ENCODE measurements at regions not wholly inside any gene's neighbourhood (a gene's known extent, or its start where the extent isn't known, plus 50 kb on each side); places are given as distances from the start of the nearest gene placed in this dataset.
"Not testable (repeated sequence)": the region's sequence is repeated elsewhere in the genome, so short reads cannot be mapped to it uniquely, and the experiment has no call there.

DNA sequence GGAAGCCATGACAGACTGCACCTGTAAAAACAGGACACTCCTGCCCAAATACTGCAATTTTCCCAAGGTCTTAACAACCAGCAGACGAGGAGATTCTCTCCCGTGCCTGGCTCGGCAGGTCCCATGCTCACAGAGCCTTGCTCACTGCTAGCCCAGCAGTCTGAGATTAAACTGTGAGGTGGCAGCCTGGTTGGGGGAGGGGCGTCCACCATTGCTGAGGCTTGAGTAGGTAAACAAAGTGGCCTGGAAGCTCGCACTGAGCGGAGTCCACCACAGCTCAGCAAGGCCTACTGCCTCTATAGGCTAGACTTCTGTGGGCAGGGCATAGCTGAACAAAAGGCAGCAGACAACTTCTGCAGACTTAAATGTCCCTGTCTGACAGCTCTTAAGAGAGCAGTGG, 80.3 kb downstream of the ANXA5 start:
- H3K36me3 ChIP-seq (ENCODE audit: control insufficient read depth in 2 of 3, insufficient read depth in 3 of 3, low read length in 3 of 3); H3K9me3 ChIP-seq (ENCODE audit: control insufficient read depth in 2 of 3, low read length in 3 of 3); H3K27ac Mint-ChIP-seq; CTCF ChIA-PET; POLR2A ChIA-PET; H3K27me3 ChIP-seq (ENCODE audit: control insufficient read depth in 2 of 2, insufficient read depth in 2 of 2, low read length in 2 of 2); H3K27ac ChIP-seq (ENCODE audit: low read depth, low read length); H3K4me1 ChIP-seq (ENCODE audit: control insufficient read depth in 2 of 2, insufficient read depth in 2 of 2, low read length in 2 of 2); H3K4me3 ChIP-seq (ENCODE audit: low read length); intact Hi-C loops (cut with micrococcal nuclease); H3K4me3 Mint-ChIP-seq; H3K9me3 Mint-ChIP-seq; DNase-seq; H3K36me3 Mint-ChIP-seq; H3K4me1 Mint-ChIP-seq; ATAC-seq: not testable (repeated sequence)
- H3K27me3 Mint-ChIP-seq: peaks cover 13 to 28% (median 20%) of the 10 kb centered on the region in 5 donors

- ChIA-PET CTCF (no interaction called here), POLR2A (interaction anchor here (0.5 kb wide), 1 partner anchor 110 kb away, joined by 3 read pairs; no protein-coding TSS in a partner anchor)
- Mint-ChIP-seq H3K36me3 (no peaks in the 10 kb centered on the region), H3K4me1 (no peaks in the 10 kb centered on the region), H3K9me3 (peaks cover 0 to 2% (median 0%) of the 10 kb centered on the region in 11 donors), H3K4me3 (no peak overlapping the region), H3K27ac (no peak overlapping the region), H3K27me3 (peaks cover 19 to 35% (median 21%) of the 10 kb centered on the region in 5 donors)
- DNase-seq (no peak), ATAC-seq (peak; percentile 49)
- H3K4me1 ChIP-seq (ENCODE audit: control insufficient read depth in 2 of 2, insufficient read depth in 2 of 2, low read length in 2 of 2): no peaks in the 10 kb centered on the region
- H3K27ac ChIP-seq (ENCODE audit: low read depth, low read length): no peak overlapping the region
- no peaks in the 10 kb centered on the region for H3K9me3 ChIP-seq (ENCODE audit: control insufficient read depth in 2 of 3, low read length in 3 of 3)
- no peaks in the 10 kb centered on the region for H3K36me3 ChIP-seq (ENCODE audit: control insufficient read depth in 2 of 3, insufficient read depth in 3 of 3, low read length in 3 of 3)
- H3K27me3 ChIP-seq (ENCODE audit: control insufficient read depth in 2 of 2, insufficient read depth in 2 of 2, low read length in 2 of 2): no peaks in the 10 kb centered on the region
- intact Hi-C loops (cut with micrococcal nuclease): no loop called here
- no peak overlapping the region for H3K4me3 ChIP-seq (ENCODE audit: low read length)
These were observed 82.7 kb downstream of the ANXA5 start for GRCh38 chr4:121614101-121614500.

DNA sequence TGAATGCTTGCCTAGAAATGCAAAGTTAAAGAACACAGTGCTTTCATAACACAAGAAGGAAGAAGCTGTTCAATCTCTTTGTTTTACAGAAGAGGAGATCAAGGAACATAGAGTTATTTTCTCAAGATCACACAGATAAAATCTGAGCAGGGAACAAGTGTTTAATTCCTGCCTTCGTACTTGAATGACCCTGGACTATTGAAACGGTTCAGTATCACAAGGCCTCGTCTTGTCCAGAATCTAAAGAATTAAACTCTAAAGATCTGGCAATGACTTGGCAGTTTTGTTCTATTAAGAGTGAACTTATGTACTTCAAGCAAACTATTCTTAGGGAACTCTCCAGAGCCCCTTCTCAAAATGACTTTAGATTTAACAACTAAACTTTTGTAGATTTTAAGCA, 97.7 kb downstream of the ANXA5 start:
- ATAC-seq (no peak), DNase-seq (no peak)
- Mint-ChIP-seq H3K27me3 (peaks cover 0 to 24% (median 19%) of the 10 kb centered on the region in 5 donors), H3K4me1 (no peaks in the 10 kb centered on the region), H3K4me3 (no peak overlapping the region), H3K36me3 (no peaks in the 10 kb centered on the region), H3K9me3 (no peaks in the 10 kb centered on the region), H3K27ac (no peak overlapping the region)
- CTCF ChIA-PET: no interaction called here
- no peak overlapping the region for H3K4me3 ChIP-seq (ENCODE audit: low read length)
- H3K27me3 ChIP-seq (ENCODE audit: control insufficient read depth in 2 of 2, insufficient read depth in 2 of 2, low read length in 2 of 2): no peaks in the 10 kb centered on the region
- H3K36me3 ChIP-seq (ENCODE audit: control insufficient read depth in 2 of 3, insufficient read depth in 3 of 3, low read length in 3 of 3): no peaks in the 10 kb centered on the region
- intact Hi-C loops (cut with micrococcal nuclease): no loop called here
- POLR2A ChIA-PET: no interaction called here
- no peak overlapping the region for H3K27ac ChIP-seq (ENCODE audit: low read depth, low read length)
- no peaks in the 10 kb centered on the region for H3K4me1 ChIP-seq (ENCODE audit: control insufficient read depth in 2 of 2, insufficient read depth in 2 of 2, low read length in 2 of 2)
- no peaks in the 10 kb centered on the region for H3K9me3 ChIP-seq (ENCODE audit: control insufficient read depth in 2 of 3, low read length in 3 of 3)

- ATAC-seq: no peak
- no peaks in the 10 kb centered on the region for H3K27me3 ChIP-seq (ENCODE audit: control insufficient read depth in 2 of 2, insufficient read depth in 2 of 2, low read length in 2 of 2)
- no peak overlapping the region for H3K4me3 ChIP-seq (ENCODE audit: low read length)
- H3K27ac ChIP-seq (ENCODE audit: low read depth, low read length): no peak overlapping the region
- no peaks in the 10 kb centered on the region for H3K4me1 ChIP-seq (ENCODE audit: control insufficient read depth in 2 of 2, insufficient read depth in 2 of 2, low read length in 2 of 2)
- POLR2A ChIA-PET: no interaction called here
- Mint-ChIP-seq H3K27ac (no peak overlapping the region), H3K9me3 (no peaks in the 10 kb centered on the region), H3K36me3 (no peaks in the 10 kb centered on the region), H3K4me1 (no peaks in the 10 kb centered on the region), H3K4me3 (no peak overlapping the region), H3K27me3 (peaks cover 0 to 20% (median 18%) of the 10 kb centered on the region in 5 donors)
- no peak for DNase-seq
- H3K36me3 ChIP-seq (ENCODE audit: control insufficient read depth in 2 of 3, insufficient read depth in 3 of 3, low read length in 3 of 3): no peaks in the 10 kb centered on the region
- H3K9me3 ChIP-seq (ENCODE audit: control insufficient read depth in 2 of 3, low read length in 3 of 3): no peaks in the 10 kb centered on the region
- CTCF ChIA-PET: no interaction called here
- intact Hi-C loops (cut with micrococcal nuclease): no loop called here
These were observed 99.3 kb downstream of the ANXA5 start for GRCh38 chr4:121597346-121597934.

GRCh38 chr4:121594796-121595526, 101.8 kb downstream of the ANXA5 start:
- Mint-ChIP-seq H3K4me1 (no peaks in the 10 kb centered on the region), H3K4me3 (no peak overlapping the region), H3K36me3 (no peaks in the 10 kb centered on the region), H3K27ac (no peak overlapping the region), H3K9me3 (peaks cover 0 to 2% (median 0%) of the 10 kb centered on the region in 11 donors), H3K27me3 (peaks cover 0 to 17% (median 13%) of the 10 kb centered on the region in 5 donors)
- no peaks in the 10 kb centered on the region for H3K4me1 ChIP-seq (ENCODE audit: control insufficient read depth in 2 of 2, insufficient read depth in 2 of 2, low read length in 2 of 2)
- H3K9me3 ChIP-seq (ENCODE audit: control insufficient read depth in 2 of 3, low read length in 3 of 3): no peaks in the 10 kb centered on the region
- no peak for ATAC-seq
- H3K27me3 ChIP-seq (ENCODE audit: control insufficient read depth in 2 of 2, insufficient read depth in 2 of 2, low read length in 2 of 2): no peaks in the 10 kb centered on the region
- intact Hi-C loops (cut with micrococcal nuclease): no loop called here
- ChIA-PET POLR2A (no interaction called here), CTCF (no interaction called here)
- H3K36me3 ChIP-seq (ENCODE audit: control insufficient read depth in 2 of 3, insufficient read depth in 3 of 3, low read length in 3 of 3): no peaks in the 10 kb centered on the region
- no peak overlapping the region for H3K4me3 ChIP-seq (ENCODE audit: low read length)
- DNase-seq: no peak
- no peak overlapping the region for H3K27ac ChIP-seq (ENCODE audit: low read depth, low read length)

GRCh38 chr4:121593760-121594159, 103.0 kb downstream of the ANXA5 start:
- intact Hi-C loops (cut with micrococcal nuclease): no loop called here
- Histone ChIP-seq H3K9me3 (ENCODE audit: control insufficient read depth in 2 of 3, low read length in 3 of 3) (no peaks in the 10 kb centered on the region), H3K36me3 (ENCODE audit: control insufficient read depth in 2 of 3, insufficient read depth in 3 of 3, low read length in 3 of 3) (no peaks in the 10 kb centered on the region), H3K4me3 (ENCODE audit: low read length) (no peak overlapping the region), H3K4me1 (ENCODE audit: control insufficient read depth in 2 of 2, insufficient read depth in 2 of 2, low read length in 2 of 2) (no peaks in the 10 kb centered on the region), H3K27me3 (ENCODE audit: control insufficient read depth in 2 of 2, insufficient read depth in 2 of 2, low read length in 2 of 2) (no peaks in the 10 kb centered on the region), H3K27ac (ENCODE audit: low read depth, low read length) (no peak overlapping the region)
- H3K27ac Mint-ChIP-seq: no peak overlapping the region
- ChIA-PET POLR2A (no interaction called here), CTCF (no interaction called here)
- DNase-seq: no peak
- peaks cover 3 to 27% (median 13%) of the 10 kb centered on the region in 5 donors for H3K27me3 Mint-ChIP-seq
- H3K36me3 Mint-ChIP-seq: no peaks in the 10 kb centered on the region
- H3K4me3 Mint-ChIP-seq: no peak overlapping the region
- no peak for ATAC-seq
- H3K4me1 Mint-ChIP-seq: no peaks in the 10 kb centered on the region
- H3K9me3 Mint-ChIP-seq: peaks cover 0 to 2% (median 0%) of the 10 kb centered on the region in 11 donors

- H3K27ac ChIP-seq (ENCODE audit: low read depth, low read length); H3K27me3 ChIP-seq (ENCODE audit: control insufficient read depth in 2 of 2, insufficient read depth in 2 of 2, low read length in 2 of 2); H3K4me1 Mint-ChIP-seq; H3K9me3 ChIP-seq (ENCODE audit: control insufficient read depth in 2 of 3, low read length in 3 of 3); ATAC-seq; H3K4me3 Mint-ChIP-seq; H3K4me1 ChIP-seq (ENCODE audit: control insufficient read depth in 2 of 2, insufficient read depth in 2 of 2, low read length in 2 of 2); CTCF ChIA-PET; H3K36me3 ChIP-seq (ENCODE audit: control insufficient read depth in 2 of 3, insufficient read depth in 3 of 3, low read length in 3 of 3); H3K36me3 Mint-ChIP-seq; H3K9me3 Mint-ChIP-seq; DNase-seq; H3K4me3 ChIP-seq (ENCODE audit: low read length); POLR2A ChIA-PET; H3K27ac Mint-ChIP-seq; intact Hi-C loops (cut with micrococcal nuclease): not testable (repeated sequence)
- H3K27me3 Mint-ChIP-seq: peaks cover 14 to 33% (median 18%) of the 10 kb centered on the region in 5 donors
These were observed 104.5 kb downstream of the ANXA5 start for GRCh38 chr4:121592257-121592656.

Measured in naive thymus-derived CD4-positive, alpha-beta T cell (primary cell).